CD4-positive, alpha-beta T cell treated with Interferon alpha-2 for 1 hour (primary cell): ENCODE measurements at regions not wholly inside any gene's neighbourhood (a gene's known extent, or its start where the extent isn't known, plus 50 kb on each side); places are given as distances from the start of the nearest gene placed in this dataset.
"Not testable (repeated sequence)": the region's sequence is repeated elsewhere in the genome, so short reads cannot be mapped to it uniquely, and the experiment has no call there.

Experiments used
- DNase-seq, 2 donors: peaks; one replicate each; pipeline ENCODE4 v3.0.0-alpha.2; 2020 to 2022

DNA sequence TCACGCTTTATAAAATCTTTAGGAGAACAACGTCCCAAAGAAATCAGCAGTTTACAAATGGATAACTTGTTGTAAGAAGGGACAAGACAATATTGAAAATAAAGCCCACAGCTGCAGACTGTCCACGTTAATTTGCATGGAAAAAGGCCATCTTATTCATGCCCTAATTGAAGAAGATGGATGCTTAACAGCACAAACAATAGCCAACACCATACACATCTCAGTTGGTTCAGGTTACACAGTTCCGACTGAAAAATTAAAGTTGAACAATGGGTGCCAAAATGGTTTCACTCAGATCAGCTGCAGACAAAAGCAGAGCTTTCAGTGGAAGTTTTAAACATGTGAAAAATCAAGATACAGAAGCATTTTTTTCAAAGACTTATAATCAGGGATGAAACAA lies 314.2 kb downstream of the RAB38 start:
- DNase-seq: no peak

DNA sequence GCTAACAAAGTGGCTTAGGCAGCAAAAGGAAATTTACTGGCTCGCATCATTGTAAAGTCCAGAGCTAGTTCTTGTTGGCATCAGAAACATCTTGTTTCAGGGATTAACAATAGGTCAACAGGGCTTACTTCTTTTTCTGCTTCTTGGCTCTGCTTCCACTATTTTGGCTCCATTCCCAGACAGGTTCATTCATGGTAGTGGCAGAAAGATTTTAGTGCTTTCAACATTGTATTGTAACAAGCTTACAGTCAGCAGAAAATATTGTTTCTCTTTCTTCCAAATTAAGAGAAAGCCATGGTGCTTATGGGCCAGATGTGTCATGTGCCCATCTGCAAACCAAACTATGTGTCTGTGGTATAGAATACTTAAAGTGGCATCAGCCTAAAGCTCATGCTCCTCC lies 315.6 kb downstream of the RAB38 start:
- DNase-seq: no peak

DNA sequence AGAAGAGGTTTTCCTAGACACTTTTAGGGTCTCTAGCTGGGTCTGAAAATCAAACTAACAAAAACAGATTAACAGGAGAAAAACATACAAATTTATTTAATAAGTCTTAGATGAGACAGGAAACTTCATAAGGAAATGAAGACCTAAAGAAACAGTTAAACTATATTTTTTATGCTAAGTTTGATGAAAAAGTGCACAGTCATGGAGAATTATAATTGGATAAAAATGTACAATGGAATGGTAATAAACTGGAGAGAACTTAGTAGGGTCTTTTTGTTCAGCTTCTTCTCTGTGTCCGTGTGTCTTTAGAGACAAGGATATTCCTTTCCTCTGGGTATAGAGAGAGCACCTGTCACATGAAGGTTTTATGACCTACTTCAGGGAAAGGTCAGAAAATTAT lies 323.4 kb downstream of the RAB38 start:
- DNase-seq: no peak

DNA sequence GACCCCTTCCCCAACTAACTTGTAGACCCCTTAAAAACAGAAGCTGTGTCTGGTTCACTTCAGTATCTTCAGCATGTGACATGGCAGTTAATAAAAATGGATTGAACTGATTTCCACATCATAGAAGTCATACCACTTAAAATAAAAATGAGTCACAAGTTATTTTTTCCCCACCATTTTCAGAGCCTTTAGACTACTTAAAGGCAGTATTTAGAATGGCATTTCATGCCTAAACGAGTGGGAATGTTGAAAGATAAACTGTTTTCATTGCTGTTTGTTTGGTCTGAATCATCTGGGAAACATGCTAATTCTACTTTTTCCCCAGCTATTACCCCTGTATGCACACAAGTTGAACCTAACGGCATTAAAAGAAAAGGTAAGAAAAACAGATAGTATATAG lies 324.0 kb downstream of the RAB38 start:
- no peak for DNase-seq

DNA sequence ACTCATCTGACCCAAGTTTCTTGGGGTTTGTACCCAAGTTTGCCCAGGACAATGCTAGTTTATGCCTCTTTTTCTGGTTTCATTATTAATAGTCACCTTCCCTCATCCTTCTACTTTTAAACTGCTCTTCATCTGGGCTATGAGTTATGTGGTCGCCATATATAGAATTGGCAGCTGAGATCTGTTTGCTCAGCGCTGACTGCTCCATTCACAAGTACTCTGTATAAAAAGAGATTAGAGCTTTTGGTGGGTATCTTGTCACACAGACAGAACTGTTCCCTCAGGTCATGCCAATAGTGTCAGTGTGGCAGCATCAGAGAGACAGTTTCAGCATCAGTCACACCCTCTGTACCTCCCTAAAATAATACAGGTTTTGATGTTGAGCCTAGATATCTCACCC lies 326.0 kb downstream of the RAB38 start:
- DNase-seq: no peak

DNA sequence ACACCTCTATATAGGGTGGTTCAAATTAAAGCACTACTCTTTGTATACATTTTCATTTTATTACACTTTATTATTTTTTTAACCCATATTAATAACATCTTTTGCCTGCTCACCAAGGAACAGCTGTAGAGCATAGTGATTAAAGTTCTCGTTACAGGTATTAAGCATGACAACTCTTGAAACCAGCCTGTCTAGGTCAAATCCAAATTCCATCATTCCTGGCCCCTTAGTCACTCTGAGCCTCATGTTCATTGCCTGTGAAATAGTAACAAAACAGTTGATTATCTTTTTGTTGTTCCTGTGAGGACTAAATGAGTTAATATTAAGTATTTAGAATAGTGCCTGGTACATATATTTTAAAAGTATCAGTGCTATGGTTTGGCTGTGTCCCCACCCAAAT lies 334.5 kb downstream of the RAB38 start:
- no peak for DNase-seq

DNA sequence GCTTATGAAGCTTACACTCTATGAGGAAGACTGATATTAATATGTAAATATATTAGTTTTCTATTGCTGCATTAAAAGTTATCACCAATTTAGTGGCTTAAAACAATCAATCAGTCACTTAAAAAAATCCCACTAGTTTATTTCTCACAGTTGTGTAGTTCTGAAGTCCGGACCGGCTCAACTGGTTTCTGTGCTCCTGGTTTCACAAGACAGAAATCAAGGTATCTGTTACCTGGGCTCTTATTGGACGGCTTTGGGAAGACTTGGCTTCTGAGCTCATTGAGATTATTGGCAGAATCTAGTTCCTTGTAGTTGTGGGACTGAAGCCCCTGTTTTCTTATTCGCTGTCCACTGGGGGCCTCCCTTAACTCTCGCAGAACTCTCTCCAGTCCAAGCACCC lies 343.0 kb downstream of the RAB38 start:
- no peak for DNase-seq

DNA sequence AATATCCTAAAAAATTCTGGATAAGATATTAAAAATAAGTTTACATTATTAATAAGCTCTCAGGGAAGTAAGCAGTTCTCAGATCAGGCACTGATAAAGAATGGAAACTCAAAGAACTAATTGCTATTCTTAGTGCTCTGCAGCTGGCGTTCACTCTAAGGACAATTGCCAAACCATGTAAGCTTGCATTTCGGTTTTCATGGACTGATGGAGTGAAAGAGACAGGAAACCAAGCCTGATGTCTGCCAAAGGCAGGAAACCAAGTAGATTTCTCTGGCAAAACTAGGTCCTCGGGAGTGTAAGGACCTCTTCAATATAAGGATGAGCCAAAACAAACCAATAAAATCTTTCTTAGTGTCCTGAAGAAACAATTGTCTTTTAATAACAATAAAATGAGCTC lies 355.2 kb downstream of the RAB38 start:
- no peak for DNase-seq

DNA sequence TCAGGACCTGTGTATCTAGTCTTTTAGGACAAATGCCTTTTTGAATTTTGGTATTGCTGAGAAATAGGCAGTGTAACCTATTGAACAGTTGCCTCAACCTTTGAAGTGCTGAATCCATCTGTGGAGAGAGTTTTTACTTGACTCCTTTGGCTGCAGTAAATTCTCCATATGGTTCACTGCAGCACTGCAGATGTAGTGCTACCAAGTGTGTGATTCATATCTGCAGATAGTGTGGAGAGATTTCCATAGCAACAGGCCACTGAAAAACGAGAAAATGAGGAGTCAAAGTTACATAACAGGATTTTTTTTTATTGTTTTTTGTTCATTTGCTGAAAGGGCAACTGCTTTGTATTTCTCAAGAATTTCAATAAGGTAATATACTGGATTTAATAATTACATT lies 356.1 kb downstream of the RAB38 start:
- no peak for DNase-seq

DNA sequence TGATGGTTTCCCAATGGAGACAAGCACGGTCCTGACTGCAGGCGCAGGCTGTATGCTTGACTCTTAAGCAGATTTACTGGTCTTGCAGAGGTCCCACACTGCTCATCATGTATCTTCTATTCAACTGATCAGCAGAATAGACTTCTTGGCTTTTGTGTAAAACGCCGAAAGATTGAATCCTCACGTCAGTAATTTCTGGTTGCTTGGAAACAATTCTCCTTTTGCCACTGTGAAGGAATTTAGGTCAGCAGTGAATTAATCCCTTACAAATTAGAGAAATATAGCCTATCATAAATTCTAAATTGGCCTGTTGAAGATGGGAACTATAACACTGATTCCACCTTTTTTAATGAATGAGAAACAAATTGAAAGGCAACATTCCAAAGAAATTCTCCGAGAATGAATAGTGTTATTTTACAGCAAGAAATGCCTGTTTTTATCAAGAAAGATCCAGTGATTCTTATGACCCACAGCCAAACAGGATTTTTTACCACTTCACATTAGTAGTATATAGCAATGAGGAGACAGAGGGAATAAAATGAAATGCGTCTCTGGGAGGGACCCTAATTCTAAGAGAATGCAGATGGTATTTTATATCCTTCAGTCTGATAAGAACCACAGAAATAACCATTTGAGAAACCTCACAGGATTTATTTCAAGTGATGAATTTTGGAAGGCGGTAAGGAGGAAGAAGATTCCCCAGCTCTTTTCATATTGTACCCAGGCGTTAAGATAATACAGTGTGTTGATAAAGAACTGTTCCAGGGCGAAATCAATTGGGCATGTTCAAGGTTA lies 362.5 kb downstream of the RAB38 start:
- DNase-seq: no peak

DNA sequence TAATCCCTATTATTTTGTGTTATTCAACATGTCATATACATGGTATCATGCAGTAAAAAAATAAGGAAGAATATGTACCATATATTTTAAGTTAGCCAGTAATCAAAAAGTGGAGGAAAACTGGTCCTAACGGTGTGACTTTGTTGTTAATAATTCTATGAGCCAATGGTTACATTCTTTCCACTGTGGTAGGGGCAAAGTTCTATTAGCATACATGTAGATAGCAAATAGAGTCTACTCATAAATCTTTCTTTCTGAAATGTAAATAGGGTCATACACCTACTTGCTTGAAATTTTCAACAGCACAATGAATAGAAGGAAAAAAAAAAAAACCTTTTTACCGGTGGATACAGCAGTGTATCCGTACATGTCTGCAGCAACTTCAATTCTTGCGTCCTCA lies 364.8 kb downstream of the RAB38 start:
- DNase-seq: no peak

DNA sequence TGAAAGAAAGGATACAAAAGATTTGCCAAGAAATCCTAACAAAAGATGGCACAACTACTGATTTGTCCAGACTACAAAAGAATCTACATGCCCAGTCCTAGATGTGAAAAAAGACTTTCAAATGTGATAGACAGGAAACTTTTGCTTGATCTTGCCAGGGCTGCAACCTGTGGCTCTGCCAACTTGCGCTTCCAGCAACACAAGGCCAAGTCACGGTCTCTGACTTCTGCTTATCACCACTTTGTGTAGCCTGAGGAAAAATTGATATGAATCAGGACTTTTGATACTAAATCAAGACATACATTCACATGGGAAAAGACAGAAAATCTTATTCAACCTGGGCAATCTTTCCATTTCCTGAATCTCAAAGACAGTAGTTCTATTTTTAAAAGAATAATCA lies 366.0 kb downstream of the RAB38 start:
- no peak for DNase-seq

DNA sequence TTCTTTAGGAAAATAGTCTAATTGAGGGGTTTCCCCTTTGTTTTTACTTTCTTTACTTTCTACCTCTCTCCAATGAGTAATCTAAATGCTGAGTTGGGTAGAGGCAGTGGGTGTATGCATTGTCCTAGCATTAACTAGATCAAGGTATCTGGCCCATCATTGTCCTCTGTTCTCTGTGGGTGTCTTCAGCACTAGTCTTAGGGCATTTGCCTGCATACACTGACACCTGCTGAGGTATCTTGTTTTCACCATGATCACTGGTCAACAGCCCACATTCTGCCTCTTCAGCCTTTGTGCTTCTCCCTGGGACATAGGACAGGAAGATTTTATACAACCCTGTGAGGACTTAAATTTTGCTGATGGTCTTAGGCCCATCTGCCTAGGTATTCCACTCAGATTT lies 371.1 kb downstream of the RAB38 start:
- DNase-seq: no peak

DNA sequence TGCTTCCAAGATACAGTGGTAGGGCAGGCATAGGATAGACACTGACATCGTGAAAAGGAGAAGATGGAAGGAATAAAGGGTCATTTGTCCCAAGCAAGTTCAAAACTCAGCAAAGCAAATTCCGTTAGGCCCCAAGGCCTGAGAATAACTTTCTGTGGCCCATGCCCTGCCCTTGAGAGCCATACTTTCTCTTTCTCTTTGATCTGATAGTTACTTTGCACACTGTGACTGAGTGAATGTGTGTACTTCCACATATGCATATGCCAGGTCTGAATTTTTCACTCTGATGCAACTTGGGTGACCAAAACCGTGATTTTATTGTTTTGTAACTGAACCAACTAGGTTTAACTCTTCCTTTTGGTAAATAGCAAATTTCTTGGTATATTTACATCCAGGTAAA lies 371.5 kb downstream of the RAB38 start:
- no peak for DNase-seq

DNA sequence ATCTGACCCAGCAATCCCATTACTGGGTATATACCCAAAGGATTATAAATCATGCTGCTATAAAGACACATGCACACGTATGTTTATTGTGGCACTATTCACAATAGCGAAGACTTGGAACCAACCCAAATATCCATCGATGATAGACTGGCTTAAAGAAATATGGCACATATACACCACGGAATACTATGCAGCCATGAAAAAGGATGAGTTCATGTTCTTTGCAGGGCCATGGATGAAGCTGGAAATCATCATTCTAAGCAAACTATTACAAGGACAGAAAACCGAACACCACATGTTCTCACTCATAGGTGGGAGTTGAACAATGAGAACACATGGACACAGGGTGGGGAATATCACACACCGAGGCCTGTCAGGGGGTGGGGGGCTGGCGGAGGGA lies 390.4 kb downstream of the RAB38 start:
- not testable (repeated sequence) for DNase-seq

DNA sequence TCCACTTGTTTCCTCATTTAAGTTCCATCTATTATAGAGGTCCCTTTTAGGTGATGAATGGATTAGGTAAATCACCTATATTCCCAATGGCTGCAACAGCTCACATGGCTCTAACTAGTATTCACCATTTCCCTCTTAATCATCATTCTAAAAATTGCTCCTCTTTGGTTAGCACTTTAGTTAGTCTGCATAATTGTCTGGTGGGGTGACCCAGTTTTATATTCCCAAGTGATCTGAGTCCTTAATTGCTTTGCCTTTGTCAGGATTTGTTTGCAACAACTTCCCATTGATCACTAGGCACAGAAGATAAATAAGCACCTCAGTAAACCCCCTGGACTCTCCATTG lies 395.2 kb downstream of the RAB38 start:
- DNase-seq: no peak

DNA sequence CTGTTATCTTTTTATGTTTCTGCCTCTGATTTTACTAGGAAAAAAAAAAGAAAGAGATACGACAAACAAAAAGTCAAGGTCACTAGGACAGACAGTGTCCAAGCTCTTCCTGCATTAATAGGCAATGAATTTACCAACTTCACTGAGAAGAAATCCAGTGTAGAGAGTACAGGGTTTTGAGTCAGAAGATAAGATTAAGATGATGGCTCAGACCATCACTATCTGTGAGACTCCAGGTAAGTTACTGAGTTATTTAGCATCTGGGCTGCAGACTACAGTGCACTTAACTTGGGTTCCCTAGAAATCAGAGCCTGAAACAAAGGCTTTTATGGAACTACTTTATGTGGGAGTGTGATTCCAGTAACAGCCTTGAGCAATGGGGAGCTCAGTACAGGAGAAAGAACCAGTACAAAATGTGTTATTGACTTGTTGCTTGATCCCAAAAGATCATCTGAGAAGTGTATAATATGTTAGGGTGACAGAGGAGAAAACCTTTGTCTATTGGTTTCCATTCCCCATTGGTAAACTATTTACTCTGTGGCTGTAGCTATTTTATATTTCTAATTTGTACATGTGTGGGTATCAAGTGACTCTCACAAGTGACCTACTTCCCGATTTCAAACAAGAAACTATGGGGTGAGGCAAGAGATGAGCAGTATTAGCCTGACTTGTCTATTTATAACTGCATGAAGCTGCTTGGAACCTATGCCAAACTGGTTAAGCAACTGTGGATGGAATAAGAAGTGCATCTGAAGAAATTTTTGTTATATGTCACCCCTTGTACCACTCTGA lies 395.8 kb downstream of the RAB38 start:
- DNase-seq: no peak

DNA sequence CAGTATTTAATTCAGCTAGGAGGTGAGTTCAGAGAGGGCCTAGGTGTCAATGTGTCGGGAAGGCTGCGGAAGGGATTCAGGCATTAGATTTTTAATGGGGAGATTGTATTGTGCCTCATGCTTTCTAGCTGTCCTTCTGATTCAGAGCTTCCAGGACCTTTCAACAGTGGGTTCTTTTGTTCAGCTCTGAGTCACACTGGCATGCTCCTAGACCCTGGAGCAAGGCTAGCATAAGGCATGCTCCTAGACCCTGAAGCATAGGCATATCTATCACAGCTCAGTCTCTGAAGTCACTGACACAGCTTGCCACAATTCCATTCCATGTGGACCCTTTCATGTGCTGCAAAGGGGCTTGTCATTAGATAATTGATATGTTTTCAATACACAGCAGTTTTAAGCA lies 396.9 kb downstream of the RAB38 start:
- no peak for DNase-seq

DNA sequence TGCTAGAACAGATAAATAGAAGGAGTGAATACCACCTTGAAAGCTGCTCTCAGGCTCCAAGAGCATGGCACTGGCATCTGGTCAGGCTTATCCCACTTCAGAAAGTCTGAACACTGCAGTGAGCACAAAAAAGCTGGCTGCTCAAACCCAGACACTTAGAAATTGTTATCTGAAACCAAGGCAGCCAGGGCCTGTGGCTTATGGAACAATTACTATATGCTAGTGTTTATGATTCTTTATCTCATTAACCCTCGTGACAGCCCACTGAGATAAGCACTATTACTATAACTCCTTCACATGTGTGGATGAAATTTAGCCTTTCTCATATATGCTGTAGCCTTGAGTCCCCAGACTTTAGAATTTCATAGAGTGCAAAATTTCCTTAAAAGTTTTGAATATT lies 400.2 kb downstream of the RAB38 start:
- DNase-seq: no peak

DNA sequence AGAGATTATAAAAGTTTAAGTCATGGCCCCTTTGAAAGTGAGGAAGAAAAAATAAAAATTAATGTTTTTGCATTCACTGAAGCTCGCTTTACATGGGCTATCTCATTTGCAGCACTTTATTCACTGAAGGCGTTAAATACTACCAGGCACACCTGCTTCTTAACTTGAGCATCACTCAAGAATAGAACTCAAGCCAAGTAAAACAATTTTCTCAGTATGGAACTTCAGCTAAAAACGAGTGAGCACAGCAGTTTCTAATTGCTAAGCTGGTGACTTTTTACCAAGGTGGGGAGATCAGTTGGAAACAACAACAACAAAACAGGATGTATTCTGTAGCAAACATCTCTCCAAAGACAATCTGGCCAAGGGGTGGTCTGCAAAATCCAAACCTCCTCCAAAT lies 405.6 kb downstream of the RAB38 start:
- no peak for DNase-seq

DNA sequence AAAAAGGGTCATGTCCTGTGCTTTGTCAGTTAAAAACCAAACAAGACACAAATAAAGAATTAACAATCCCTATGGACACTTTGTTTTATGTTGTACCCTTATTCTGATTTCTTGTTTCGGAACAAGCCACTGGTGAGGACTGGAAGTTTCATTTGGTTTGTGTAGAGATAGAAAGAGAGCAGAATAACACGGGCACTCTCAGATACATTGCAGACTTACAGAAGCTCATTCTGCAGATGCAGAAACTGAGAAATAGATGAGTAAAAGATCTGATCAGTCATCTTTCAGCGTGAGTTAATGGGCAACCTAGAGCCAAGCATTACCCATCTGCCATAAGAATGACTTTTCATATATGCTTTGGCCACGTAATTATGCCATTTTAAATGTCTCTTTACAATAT lies 407.6 kb downstream of the RAB38 start:
- DNase-seq: no peak

DNA sequence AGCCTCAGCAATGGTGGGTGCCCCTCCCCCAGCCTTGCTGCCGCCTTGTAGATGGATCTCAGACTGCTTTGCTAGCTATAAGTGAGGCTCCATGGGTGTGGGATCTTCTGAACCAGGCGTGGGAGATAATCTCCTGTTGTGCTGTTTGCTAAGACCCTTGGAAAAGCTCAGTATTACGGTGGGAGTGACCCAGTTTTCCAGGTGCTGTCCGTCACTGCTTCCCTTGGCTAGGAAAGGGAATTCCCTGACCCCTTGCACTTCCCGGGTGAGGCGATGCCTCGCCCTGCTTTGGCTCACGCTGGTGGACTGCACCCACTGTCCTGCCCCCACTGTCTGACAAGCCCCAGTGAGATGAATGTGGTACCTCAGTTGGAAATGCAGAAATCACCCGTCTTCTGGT lies 411.2 kb downstream of the RAB38 start:
- DNase-seq: not testable (repeated sequence)

DNA sequence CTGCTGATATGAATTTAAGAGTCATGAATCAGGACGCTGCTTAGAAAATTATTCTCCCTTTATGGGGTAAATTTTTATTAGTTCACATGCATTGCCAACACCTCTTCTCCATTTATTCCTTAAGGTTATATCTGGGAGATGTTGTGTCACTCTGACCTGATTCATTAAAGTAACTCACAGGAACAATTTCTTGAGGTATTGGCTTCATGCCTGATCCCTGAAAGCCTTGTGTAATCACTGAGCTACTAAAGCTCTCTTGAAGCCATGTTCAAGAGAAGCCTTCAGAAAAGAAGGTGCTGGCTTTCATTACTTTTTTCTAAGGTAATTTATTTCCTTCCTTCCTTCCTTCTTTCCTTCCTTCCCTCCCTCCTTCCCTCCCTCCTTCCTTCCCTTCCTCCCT lies 420.6 kb downstream of the RAB38 start:
- no peak for DNase-seq

DNA sequence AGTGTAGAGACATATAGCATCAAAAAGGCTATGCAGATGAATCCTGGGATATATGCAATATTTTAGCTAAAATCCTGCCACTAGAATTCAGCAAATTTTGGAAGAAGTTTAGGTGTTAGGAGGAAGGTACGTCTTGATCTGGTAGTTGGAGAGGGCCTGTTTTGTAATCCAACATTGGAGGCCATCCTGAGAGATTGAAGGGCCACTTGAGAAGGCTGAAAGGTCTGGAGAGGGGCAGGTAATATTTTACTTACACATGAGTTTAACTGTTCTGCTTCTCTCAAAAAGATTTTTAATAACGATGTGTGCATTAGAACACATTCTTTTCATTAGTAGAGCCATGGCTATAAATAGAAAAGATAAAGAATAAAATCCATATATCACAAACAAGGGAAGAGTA lies 422.1 kb downstream of the RAB38 start:
- no peak for DNase-seq

DNA sequence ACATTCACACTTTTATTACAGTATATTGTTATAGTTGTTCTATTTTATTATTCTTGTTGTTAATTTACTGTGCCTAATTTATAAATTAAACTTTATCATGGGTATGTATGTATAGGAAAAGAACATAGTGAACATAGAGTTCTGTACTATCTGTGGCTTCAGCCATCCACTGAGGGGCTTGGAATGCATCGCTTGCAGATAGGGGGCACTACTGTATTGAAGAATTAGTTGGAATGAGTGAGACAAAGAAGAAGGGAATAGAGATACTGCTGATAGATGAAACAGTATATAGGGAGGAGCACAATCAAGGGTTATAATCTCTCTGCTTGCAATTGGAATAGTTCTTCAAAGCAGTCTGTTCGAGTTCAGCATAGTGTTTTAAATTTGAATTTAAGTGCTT lies 432.2 kb downstream of the RAB38 start:
- DNase-seq: no peak
